Embryonic facial prominence (tissue), 1 donor: ENCODE measurements at regions not wholly inside any gene's neighbourhood (a gene's known extent, or its start where the extent isn't known, plus 50 kb on each side); places are given as distances from the start of the nearest gene placed in this dataset.
"Not testable (repeated sequence)": the region's sequence is repeated elsewhere in the genome, so short reads cannot be mapped to it uniquely, and the experiment has no call there.

ENCODE experiments used
- DNase-seq: peaks from one replicate; pipeline ENCODE4 v3.0.0-alpha.2; 2016; ENCODE audit errors: extremely low spot score

DNA sequence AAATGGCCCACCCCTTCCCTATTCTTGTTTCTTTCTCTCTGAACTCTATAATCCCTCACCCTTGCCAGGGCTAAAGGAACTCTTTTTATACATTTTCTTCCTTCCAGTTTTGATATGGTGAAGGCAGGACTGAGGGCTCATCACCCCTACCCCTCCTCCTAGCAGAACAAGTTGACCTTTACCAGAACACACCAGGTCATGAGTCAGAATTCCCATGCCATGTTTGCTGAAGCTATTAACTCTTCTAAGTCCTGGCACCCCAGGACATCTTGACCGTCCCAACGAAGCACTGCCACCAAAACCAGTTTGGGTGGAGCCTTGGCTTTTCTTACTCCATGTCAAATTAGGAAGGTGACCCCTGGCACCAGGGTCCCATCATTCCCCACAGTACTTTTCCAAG is 57.5 kb upstream of the DYNLT3 start:
- no peak for DNase-seq

GRCh38 chrX:37905436-37906147 is 58.2 kb upstream of the DYNLT3 start:
- DNase-seq, result no peak

DNA sequence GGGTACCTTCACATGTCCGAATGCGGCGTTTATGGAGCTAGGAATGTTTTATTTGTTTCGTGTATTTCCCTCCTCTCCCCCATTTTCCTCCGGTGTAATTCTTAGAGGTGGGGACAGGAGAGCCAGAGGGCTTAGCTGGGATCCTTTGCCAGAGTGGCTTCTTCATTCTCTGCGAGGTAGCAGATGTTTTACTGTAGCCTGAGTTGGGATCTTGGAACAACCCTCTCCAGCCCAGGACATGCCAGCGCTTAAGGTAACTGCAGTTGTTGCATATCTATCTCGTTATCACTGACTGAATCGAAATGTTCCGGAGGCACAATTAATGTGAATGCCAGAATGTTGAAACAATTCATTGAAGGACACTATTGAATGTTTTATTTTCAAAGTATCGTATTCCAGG is 59.0 kb upstream of the DYNLT3 start:
- DNase-seq, result no peak

DNA sequence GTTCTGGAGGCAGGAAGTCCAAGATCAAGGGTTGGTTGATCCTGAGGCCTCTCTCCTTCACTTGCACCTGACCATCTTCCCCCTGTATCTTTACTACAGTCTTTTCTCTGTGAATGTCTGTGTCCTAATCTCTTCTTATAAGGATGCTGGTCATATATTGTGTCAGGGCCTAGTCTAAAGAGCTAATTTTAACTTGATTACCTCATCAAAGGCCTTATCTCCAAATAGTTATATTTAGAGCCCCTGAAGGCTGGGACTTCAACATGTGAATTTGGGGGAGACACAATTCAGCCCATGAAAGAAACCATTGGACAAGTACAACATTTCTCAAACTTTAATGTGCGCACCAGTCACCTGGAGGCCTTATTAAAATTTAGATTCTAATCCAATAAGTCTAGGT is 62.8 kb upstream of the DYNLT3 start:
- no peak for DNase-seq

- no peak for DNase-seq
These were observed 64.9 kb upstream of the DYNLT3 start for GRCh38 chrX:37912304-37912703.

GRCh38 chrX:37912777-37913176 is 65.4 kb upstream of the DYNLT3 start:
- no peak for DNase-seq

GRCh38 chrX:37918168-37918567 is 70.8 kb upstream of the DYNLT3 start:
- no peak for DNase-seq

GRCh38 chrX:37918703-37919102 is 71.3 kb upstream of the DYNLT3 start:
- DNase-seq, result no peak

DNA sequence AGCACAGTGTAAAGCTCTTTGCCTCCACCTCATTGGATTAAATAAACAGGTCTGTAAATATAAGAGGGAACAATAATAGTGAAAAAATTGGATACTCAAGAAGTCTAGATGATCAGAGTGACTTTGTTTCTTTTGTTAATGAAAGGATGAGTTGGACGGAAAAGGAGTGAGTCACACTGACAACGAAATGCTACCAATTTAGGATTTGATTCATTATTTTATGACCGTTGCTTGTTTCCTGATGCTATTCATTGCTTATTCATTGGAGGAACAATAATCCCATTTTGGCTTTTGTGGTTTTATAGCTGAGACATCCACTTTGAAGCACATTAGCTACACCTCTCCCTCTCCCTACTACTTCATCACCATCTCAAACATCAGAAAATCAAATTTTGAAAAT is 74.4 kb upstream of the DYNLT3 start:
- DNase-seq, result no peak

GRCh38 chrX:37922928-37923327 is 75.6 kb upstream of the DYNLT3 start:
- DNase-seq, result no peak

GRCh38 chrX:37925761-37926160 is 78.4 kb upstream of the DYNLT3 start:
- not testable (repeated sequence) for DNase-seq

GRCh38 chrX:37926700-37927099 is 79.3 kb upstream of the DYNLT3 start:
- peak; percentile 8 for DNase-seq

GRCh38 chrX:37942170-37942569 is 64.2 kb upstream of the SYTL5 start:
- DNase-seq, result no peak

- DNase-seq, result no peak
These were observed 62.6 kb upstream of the SYTL5 start for GRCh38 chrX:37943554-37944344.

GRCh38 chrX:37946197-37946596 is 60.2 kb upstream of the SYTL5 start:
- no peak for DNase-seq

DNA sequence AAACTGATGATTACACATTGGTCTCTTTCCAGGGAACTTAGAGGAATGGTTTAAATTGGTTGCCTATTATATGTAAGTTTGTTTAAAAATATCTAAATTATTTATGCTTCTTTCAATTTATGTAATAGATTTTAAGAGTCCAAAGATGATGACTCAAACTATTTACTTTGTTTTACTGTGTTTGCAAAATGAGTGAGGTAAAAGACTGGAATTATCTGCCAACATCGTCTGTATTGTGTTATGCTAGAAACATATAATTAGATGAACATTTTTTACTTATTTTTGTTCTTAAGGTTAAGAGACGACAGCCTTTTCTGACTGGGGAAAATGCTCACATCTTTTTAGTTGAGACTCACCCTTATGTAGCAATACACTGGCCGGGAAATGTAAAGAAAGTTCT is 51.1 kb upstream of the SYTL5 start:
- DNase-seq, result no peak

DNA sequence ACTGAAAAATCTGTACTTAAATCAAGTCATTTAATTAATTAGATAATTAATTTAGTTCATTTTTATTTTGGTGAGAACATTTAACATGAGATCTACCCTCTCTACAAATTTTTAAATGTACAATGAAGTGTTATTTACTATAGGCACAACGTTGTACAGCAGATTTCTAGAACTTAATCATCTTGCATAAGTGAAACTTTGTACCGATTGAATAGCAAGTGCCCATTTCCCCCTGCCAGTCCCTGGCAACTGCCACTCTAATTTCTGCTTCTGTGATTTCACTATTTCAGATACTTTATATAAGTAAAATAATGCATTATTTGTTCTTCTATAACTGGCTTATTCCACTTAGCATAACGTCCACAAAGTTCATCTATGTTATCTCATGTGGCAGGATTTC is 50.1 kb upstream of the SYTL5 start:
- no peak for DNase-seq
